ENCODE measurements at regions not wholly inside any gene's neighbourhood (a gene's known extent, or its start where the extent isn't known, plus 50 kb on each side); places are given as distances from the start of the nearest gene placed in this dataset.
A peak's percentile ranks its signal among the peaks of the same experiment; 100 is the strongest.

- Mint-ChIP-seq H3K27me3 (no peaks in the 10 kb centered on the region), H3K9me3 (peaks cover 5% of the 10 kb centered on the region), H3K4me1 (ENCODE audit: unreplicated experiment) (peaks cover 22% of the 10 kb centered on the region), H3K27ac (no peak overlapping the region), H3K36me3 (no peaks in the 10 kb centered on the region), H3K4me3 (no peak overlapping the region)
- no peak for TF ChIP-seq CTCF (conservative IDR thresholded peaks at IDR 0.05)
- DNase-seq (ENCODE audit: extremely low spot score, unreplicated experiment) = no peak
These were observed 152.1 kb upstream of the PLEKHG7 start for GRCh38 chr12:92550661-92551060.

DNA sequence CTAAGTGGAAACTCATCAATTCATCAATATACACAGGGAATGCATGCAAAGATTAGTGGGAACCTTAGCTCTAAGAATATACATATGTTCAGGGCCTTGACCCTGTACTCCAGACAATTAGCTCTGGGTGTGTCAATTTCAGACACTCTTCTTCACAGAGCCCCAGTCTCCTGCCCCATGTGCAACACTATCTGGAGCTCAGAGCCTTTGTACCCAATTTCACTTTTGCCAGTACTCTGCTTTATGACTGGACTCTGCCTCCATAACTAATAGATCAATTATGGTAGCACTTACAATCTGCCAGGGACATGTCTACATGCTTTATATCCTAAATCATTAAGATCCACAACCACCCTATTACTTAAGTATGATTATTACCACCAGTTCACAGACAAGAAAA, 152.5 kb upstream of the PLEKHG7 start:
- Mint-ChIP-seq H3K27me3 (no peaks in the 10 kb centered on the region), H3K36me3 (no peaks in the 10 kb centered on the region), H3K9me3 (peaks cover 5% of the 10 kb centered on the region), H3K4me3 (no peak overlapping the region), H3K4me1 (ENCODE audit: unreplicated experiment) (peaks cover 22% of the 10 kb centered on the region), H3K27ac (no peak overlapping the region)
- TF ChIP-seq CTCF (conservative IDR thresholded peaks at IDR 0.05) = no peak
- DNase-seq (ENCODE audit: extremely low spot score, unreplicated experiment) = no peak

DNA sequence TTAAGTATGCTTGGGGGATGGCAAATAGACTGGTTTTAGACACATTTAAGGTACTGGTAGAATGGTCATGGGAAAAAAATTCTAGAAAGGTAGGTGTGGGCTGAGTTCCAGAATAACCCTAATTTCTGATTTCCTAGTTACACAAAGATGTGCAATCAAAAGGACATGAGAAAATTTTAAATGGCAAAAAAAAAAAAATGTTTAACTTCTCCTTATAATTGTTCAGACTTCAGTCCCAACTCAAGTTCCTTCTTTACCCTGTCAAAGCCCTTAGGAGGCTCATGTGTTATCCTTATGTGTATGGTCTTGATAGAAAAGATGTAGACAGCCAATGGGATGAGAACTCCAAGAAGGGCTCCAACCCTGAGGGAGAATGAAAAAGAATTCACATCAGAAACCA, 153.3 kb upstream of the PLEKHG7 start:
- H3K4me1 Mint-ChIP-seq (ENCODE audit: unreplicated experiment) = peaks cover 19% of the 10 kb centered on the region
- H3K9me3 Mint-ChIP-seq = peaks cover 5% of the 10 kb centered on the region
- no peak for DNase-seq (ENCODE audit: extremely low spot score, unreplicated experiment)
- no peaks in the 10 kb centered on the region for H3K36me3 Mint-ChIP-seq
- TF ChIP-seq CTCF (conservative IDR thresholded peaks at IDR 0.05) = no peak
- H3K27ac Mint-ChIP-seq = no peak overlapping the region
- H3K4me3 Mint-ChIP-seq = no peak overlapping the region
- H3K27me3 Mint-ChIP-seq = no peaks in the 10 kb centered on the region

DNA sequence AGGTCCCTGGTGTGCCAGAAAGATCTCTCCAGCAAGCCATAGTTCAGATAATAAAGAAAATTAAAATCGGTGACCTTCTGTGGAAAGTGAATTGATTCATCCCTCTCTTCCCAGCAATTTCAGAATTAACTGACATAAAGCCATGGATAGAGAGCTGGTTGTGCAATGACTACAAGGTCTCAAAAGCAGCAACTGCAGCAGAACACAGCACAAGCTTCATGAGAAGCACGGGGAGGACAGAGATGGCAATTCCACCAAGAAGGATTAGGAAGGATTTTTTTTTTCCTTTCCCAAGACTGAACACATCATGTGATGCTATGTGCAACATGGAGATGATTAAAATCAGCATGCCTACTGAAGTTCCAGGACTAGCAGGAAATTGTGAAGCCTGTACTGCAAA, 154.9 kb upstream of the PLEKHG7 start:
- DNase-seq (ENCODE audit: extremely low spot score, unreplicated experiment) = no peak
- Mint-ChIP-seq H3K27ac (peak overlapping the region; percentile 48), H3K36me3 (no peaks in the 10 kb centered on the region), H3K27me3 (peaks cover 3% of the 10 kb centered on the region), H3K9me3 (peaks cover 5% of the 10 kb centered on the region), H3K4me3 (no peak overlapping the region), H3K4me1 (ENCODE audit: unreplicated experiment) (peaks cover 25% of the 10 kb centered on the region)
- TF ChIP-seq CTCF (conservative IDR thresholded peaks at IDR 0.05) = no peak

DNA sequence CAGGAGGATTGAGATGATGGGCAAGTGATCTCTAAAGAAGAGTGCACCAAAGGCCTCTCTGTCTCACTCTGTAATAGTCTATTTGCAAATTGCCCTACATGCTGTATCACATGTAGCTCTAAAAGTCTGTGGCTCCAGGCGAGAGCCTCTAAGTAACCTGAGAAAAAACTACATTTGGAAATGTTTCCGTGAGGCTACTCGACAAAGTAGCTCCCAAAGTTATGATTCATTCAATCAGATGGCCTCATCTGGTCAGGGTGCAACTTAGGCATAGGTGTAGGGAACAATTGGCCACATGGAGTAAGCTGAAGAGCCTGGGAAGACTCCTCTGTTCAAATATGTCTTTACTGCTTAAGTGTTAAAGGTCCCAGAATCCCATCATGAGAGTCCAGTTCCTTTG, 155.4 kb upstream of the PLEKHG7 start:
- H3K4me3 Mint-ChIP-seq = no peak overlapping the region
- peaks cover 25% of the 10 kb centered on the region for H3K4me1 Mint-ChIP-seq (ENCODE audit: unreplicated experiment)

More for the DNA sequence above, 155.4 kb upstream of the PLEKHG7 start:
- peaks cover 3% of the 10 kb centered on the region for H3K27me3 Mint-ChIP-seq
- H3K9me3 Mint-ChIP-seq = peaks cover 5% of the 10 kb centered on the region
- no peak for TF ChIP-seq CTCF (conservative IDR thresholded peaks at IDR 0.05)
- peak overlapping the region; percentile 48 for H3K27ac Mint-ChIP-seq
- DNase-seq (ENCODE audit: extremely low spot score, unreplicated experiment) = no peak
- no peaks in the 10 kb centered on the region for H3K36me3 Mint-ChIP-seq

Measured in type B pancreatic cell (in vitro differentiated cells).